ENCODE measurements at regions not wholly inside any gene's neighbourhood (a gene's known extent, or its start where the extent isn't known, plus 50 kb on each side); places are given as distances from the start of the nearest gene placed in this dataset.

DNA sequence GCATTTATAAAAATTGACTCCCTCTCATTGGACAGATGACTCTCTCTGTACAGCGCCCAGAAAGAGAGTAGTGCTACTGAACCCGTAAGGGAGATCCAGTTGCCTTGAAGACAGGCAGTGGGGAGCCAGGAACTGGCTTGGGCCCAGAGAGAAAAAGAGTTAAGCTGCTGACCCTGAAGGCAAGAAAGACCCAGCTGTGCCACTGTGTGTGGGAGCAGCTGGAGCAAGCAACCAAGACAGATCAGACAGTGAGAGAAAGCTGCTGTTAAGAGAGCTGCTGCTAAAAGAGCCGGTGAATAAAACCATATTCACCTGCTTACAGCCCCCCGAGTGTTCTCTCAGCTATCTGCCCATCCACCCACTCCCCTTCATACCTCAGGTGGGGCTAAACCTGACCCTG lies 149.7 kb upstream of the ADAMTS16 start:
- H3K9me3 Mint-ChIP-seq, result peaks cover 5 to 17% of the 10 kb centered on the region in 2 donors
- no peak for DNase-seq (ENCODE audit: low spot score in 2 of 2)
- no peak for ATAC-seq
- H3K36me3 Mint-ChIP-seq, result no peaks in the 10 kb centered on the region
- no peak overlapping the region for H3K27ac Mint-ChIP-seq

GRCh38 chr5:4991925-4992324 lies 148.2 kb upstream of the ADAMTS16 start:
- peaks cover 6 to 15% of the 10 kb centered on the region in 2 donors for H3K9me3 Mint-ChIP-seq
- DNase-seq (ENCODE audit: low spot score in 2 of 2), result no peak
- no peak overlapping the region for H3K27ac Mint-ChIP-seq
- ATAC-seq, result no peak
- H3K36me3 Mint-ChIP-seq, result no peaks in the 10 kb centered on the region

- Mint-ChIP-seq H3K9me3 (peaks cover 4 to 8% of the 10 kb centered on the region in 2 donors), H3K27ac (no peak overlapping the region), H3K36me3 (no peaks in the 10 kb centered on the region)
- DNase-seq (ENCODE audit: low spot score in 2 of 2) (no peak), ATAC-seq (no peak)
Measured at GRCh38 chr5:4995014-4995413, 145.1 kb upstream of the ADAMTS16 start.

GRCh38 chr5:5005353-5005752 lies 134.8 kb upstream of the ADAMTS16 start:
- no peak for DNase-seq (ENCODE audit: low spot score in 2 of 2)
- Mint-ChIP-seq H3K36me3 (peaks cover 0 to 11% of the 10 kb centered on the region in 2 donors), H3K27ac (no peak overlapping the region), H3K9me3 (peaks cover 11 to 23% of the 10 kb centered on the region in 2 donors)
- no peak for ATAC-seq

GRCh38 chr5:5006548-5006947 lies 133.6 kb upstream of the ADAMTS16 start:
- ATAC-seq, result no peak
- H3K27ac Mint-ChIP-seq, result no peak overlapping the region
- peaks cover 0 to 11% of the 10 kb centered on the region in 2 donors for H3K36me3 Mint-ChIP-seq
- no peak for DNase-seq (ENCODE audit: low spot score in 2 of 2)
- peaks cover 20 to 21% of the 10 kb centered on the region in 2 donors for H3K9me3 Mint-ChIP-seq

GRCh38 chr5:5009240-5009639 lies 130.9 kb upstream of the ADAMTS16 start:
- Mint-ChIP-seq H3K9me3 (peaks cover 20% of the 10 kb centered on the region in 2 donors), H3K27ac (no peak overlapping the region), H3K36me3 (peaks cover 0 to 11% of the 10 kb centered on the region in 2 donors)
- ATAC-seq (no peak), DNase-seq (ENCODE audit: low spot score in 2 of 2) (no peak)

- peaks cover 0 to 11% of the 10 kb centered on the region in 2 donors for H3K36me3 Mint-ChIP-seq
- no peak overlapping the region for H3K27ac Mint-ChIP-seq
- ATAC-seq (no peak), DNase-seq (ENCODE audit: low spot score in 2 of 2) (no peak)
- peaks cover 20% of the 10 kb centered on the region in 2 donors for H3K9me3 Mint-ChIP-seq
Measured at GRCh38 chr5:5011151-5011550, 129.0 kb upstream of the ADAMTS16 start.

- DNase-seq (ENCODE audit: low spot score in 2 of 2) (no peak), ATAC-seq (no peak)
- H3K36me3 Mint-ChIP-seq, result peaks cover 0 to 2% of the 10 kb centered on the region in 2 donors
- no peak overlapping the region for H3K27ac Mint-ChIP-seq
- H3K9me3 Mint-ChIP-seq, result peaks cover 14 to 16% of the 10 kb centered on the region in 2 donors
Measured at GRCh38 chr5:5014586-5015235, 125.4 kb upstream of the ADAMTS16 start.

DNA sequence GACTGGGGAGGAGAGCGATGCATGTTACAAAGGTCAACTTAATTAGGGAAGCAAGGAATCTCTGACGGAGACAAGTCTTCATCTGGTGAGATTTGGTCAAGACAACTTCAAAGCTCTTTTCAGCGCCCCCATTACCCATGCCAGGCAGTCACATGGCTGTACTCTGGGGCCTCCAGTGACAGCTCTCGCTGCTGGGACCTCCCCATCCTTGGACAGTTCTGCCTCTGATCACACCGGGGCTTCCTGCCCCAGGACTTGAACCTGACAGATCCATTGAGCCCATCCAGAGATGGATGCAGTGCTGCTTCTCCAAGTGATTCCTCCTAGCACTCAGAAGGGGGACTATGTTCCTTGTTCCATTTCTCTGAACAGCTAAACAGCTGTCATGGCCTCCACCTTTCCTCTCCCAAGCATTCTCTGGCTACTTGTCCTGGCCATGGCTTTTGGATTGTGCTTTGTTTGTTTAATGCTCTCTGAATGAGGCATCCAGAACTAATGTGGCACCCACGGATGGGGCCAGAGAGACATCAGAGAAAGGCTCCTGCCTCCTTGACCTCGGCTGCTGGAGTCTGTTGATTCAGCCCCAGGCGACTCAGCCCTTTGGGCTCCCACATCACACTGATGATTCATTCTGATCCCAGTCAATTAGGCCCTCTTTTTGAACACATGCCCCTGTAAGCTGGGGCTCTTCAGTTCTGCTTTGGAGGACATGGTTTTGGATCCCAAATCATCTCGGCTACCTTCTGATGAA lies 122.1 kb upstream of the ADAMTS16 start:
- H3K9me3 Mint-ChIP-seq, result peaks cover 0 to 13% of the 10 kb centered on the region in 2 donors
- DNase-seq (ENCODE audit: low spot score in 2 of 2) (no peak), ATAC-seq (no peak)
- H3K36me3 Mint-ChIP-seq, result no peaks in the 10 kb centered on the region
- no peak overlapping the region for H3K27ac Mint-ChIP-seq

GRCh38 chr5:5018578-5018970 lies 121.6 kb upstream of the ADAMTS16 start:
- no peak for ATAC-seq
- Mint-ChIP-seq H3K36me3 (no peaks in the 10 kb centered on the region), H3K27ac (no peak overlapping the region), H3K9me3 (peaks cover 0 to 11% of the 10 kb centered on the region in 2 donors)
- DNase-seq (ENCODE audit: low spot score in 2 of 2), result no peak

- ATAC-seq (no peak), DNase-seq (ENCODE audit: low spot score in 2 of 2) (no peak)
- Mint-ChIP-seq H3K36me3 (peaks cover 12 to 13% of the 10 kb centered on the region in 2 donors), H3K9me3 (peaks cover 13 to 22% of the 10 kb centered on the region in 2 donors), H3K27ac (no peak overlapping the region)
Measured at GRCh38 chr5:5021436-5021835, 118.7 kb upstream of the ADAMTS16 start.

DNA sequence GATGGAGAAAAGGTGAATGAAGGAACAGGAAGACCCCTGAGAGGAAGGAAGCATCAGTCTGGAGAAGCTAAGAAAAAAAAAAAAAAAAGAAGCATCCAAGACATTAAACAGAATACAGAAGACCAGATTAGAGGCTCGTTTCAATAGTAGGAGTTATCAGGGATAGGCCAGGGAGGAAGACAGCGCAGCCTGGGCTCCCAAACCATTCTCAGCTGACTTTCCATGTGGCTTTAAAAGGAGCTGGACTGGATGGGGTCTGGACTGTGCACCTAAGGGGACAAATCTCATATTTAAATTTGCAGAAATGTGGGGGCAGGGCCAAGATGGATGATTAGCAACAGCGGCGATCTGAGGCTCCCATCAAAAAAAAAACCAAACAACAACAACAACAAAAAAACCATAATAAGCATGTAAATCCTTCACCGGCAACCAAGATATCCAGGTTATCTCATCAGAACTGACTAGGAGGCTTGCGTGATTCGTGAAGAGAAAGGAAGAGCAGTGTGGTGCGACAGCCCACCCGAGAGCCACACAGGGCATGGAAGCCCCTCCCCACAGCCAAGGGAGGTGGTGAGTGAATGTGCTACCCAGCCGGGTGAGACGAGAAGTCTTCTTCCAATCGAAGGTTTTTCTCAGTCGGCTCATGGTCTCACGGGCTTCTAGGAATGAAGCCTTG lies 114.9 kb upstream of the ADAMTS16 start:
- Mint-ChIP-seq H3K27ac (no peak overlapping the region), H3K36me3 (peaks cover 12 to 13% of the 10 kb centered on the region in 2 donors), H3K9me3 (peaks cover 21 to 26% of the 10 kb centered on the region in 2 donors)
- ATAC-seq (no peak), DNase-seq (ENCODE audit: low spot score in 2 of 2) (no peak)

- peaks cover 12 to 13% of the 10 kb centered on the region in 2 donors for H3K36me3 Mint-ChIP-seq
- H3K27ac Mint-ChIP-seq, result no peak overlapping the region
- ATAC-seq, result peak in 1 of 2 donors; percentile 18
- DNase-seq (ENCODE audit: low spot score in 2 of 2), result no peak
- H3K9me3 Mint-ChIP-seq, result peaks cover 24 to 26% of the 10 kb centered on the region in 2 donors
Measured at GRCh38 chr5:5025774-5026408, 114.2 kb upstream of the ADAMTS16 start.

- ATAC-seq (no peak), DNase-seq (ENCODE audit: low spot score in 2 of 2) (no peak)
- H3K9me3 Mint-ChIP-seq, result peaks cover 24 to 26% of the 10 kb centered on the region in 2 donors
Measured at GRCh38 chr5:5026409-5026785, 113.7 kb upstream of the ADAMTS16 start.

DNA sequence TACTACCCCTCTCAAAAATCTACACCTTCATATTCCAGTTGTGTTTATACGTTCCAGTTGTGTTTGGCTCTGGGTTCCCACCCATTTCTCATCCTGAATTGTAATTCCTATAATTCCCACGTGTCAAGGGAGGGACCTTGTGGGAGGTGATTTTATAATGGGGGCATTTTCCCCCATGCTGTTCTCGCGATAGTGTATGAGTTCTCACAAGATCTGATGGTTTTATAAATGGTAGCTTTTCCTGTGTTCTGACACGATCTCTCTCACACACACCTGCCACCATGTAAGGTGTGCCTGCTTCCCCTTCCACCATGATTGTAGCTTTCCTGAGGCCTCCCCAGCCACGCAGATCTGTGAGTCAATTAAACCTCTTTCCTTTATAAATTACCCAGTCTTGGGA lies 108.5 kb upstream of the ADAMTS16 start:
- DNase-seq (ENCODE audit: low spot score in 2 of 2) (no peak), ATAC-seq (no peak)
- Mint-ChIP-seq H3K36me3 (no peaks in the 10 kb centered on the region), H3K9me3 (peaks cover 11 to 20% of the 10 kb centered on the region in 2 donors), H3K27ac (no peak overlapping the region)

More at GRCh38 chr5:5026409-5026785, 113.7 kb upstream of the ADAMTS16 start:
- no peak overlapping the region for H3K27ac Mint-ChIP-seq
- H3K36me3 Mint-ChIP-seq, result peaks cover 12 to 13% of the 10 kb centered on the region in 2 donors

DNA sequence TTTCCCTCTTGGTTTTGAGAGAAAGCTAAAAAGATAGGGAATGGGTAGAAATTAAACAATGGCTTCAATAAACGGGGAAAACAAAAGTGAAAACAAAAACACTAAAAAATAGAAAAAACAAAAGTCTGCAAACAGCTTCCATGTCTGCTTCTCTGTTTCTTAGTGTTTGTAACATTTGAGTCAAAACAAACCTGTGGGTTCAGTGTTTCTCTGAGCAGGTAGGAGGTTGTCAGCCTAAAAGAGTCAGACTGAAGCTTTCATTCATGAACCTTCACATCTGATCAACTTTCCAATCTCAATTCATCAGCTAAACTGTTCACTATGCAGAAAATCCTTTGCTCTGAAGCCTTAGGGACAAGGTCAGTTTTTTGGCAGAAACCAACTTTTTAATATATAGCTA lies 102.5 kb upstream of the ADAMTS16 start:
- no peak overlapping the region for H3K27ac Mint-ChIP-seq
- H3K9me3 Mint-ChIP-seq, result peaks cover 3 to 4% of the 10 kb centered on the region in 2 donors
- H3K36me3 Mint-ChIP-seq, result no peaks in the 10 kb centered on the region
- ATAC-seq (no peak), DNase-seq (ENCODE audit: low spot score in 2 of 2) (no peak)

- ATAC-seq, result no peak
Measured at GRCh38 chr5:5039918-5040317, 100.2 kb upstream of the ADAMTS16 start.

More at GRCh38 chr5:5039918-5040317, 100.2 kb upstream of the ADAMTS16 start:
- no peak for DNase-seq (ENCODE audit: low spot score in 2 of 2)
- Mint-ChIP-seq H3K9me3 (peaks cover 3 to 4% of the 10 kb centered on the region in 2 donors), H3K36me3 (no peaks in the 10 kb centered on the region), H3K27ac (no peak overlapping the region)

Measured in activated naive CD4-positive, alpha-beta T cell treated with anti-CD3 and anti-CD28 coated beads, Interleukin-2, amount 50 U/mL, for 72 hours (primary cell).